ENCODE measurements at regions not wholly inside any gene's neighbourhood (a gene's known extent, or its start where the extent isn't known, plus 50 kb on each side); places are given as distances from the start of the nearest gene placed in this dataset.

GRCh38 chr3:178095522-178095921, 440.7 kb upstream of the KCNMB2 start:
- TF ChIP-seq CTCF (IDR thresholded peaks at IDR 0.05 in 4 of 5, conservative IDR thresholded peaks at IDR 0.05 in 1 of 5) = no peak
- no peak for TF ChIP-seq POLR2A (IDR thresholded peaks at IDR 0.05)
- no peak overlapping the region for H3K27ac ChIP-seq
- H3K9me3 ChIP-seq = no peaks in the 10 kb centered on the region
- in situ Hi-C loops (cut with MboI; ENCODE audit: low sequenced_read_pairs in 4 of 4) = no loop called here
- H3K4me1 ChIP-seq = no peaks in the 10 kb centered on the region
- no peak for DNase-seq
- no peak overlapping the region for H3K4me3 ChIP-seq
- ATAC-seq = no peak
- intact Hi-C loops (cut with DNase I; ENCODE audit: low total_unique reads) = no loop called here
- H3K36me3 ChIP-seq = no peaks in the 10 kb centered on the region
- H3K27me3 ChIP-seq = no peaks in the 10 kb centered on the region

- in situ Hi-C loops (cut with MboI; ENCODE audit: low sequenced_read_pairs in 4 of 4) (no loop called here), intact Hi-C loops (cut with DNase I; ENCODE audit: low total_unique reads) (no loop called here)
- Histone ChIP-seq H3K27me3 (no peaks in the 10 kb centered on the region), H3K27ac (no peak overlapping the region), H3K4me1 (no peaks in the 10 kb centered on the region), H3K4me3 (no peak overlapping the region), H3K36me3 (no peaks in the 10 kb centered on the region), H3K9me3 (no peaks in the 10 kb centered on the region)
- ATAC-seq = no peak
- TF ChIP-seq CTCF (IDR thresholded peaks at IDR 0.05 in 4 of 5, conservative IDR thresholded peaks at IDR 0.05 in 1 of 5) (no peak), POLR2A (IDR thresholded peaks at IDR 0.05) (no peak)
- DNase-seq = no peak
Observed at GRCh38 chr3:178096955-178097354, 439.3 kb upstream of the KCNMB2 start.

GRCh38 chr3:178097576-178097975, 438.7 kb upstream of the KCNMB2 start:
- intact Hi-C loops (cut with DNase I; ENCODE audit: low total_unique reads) (no loop called here), in situ Hi-C loops (cut with MboI; ENCODE audit: low sequenced_read_pairs in 4 of 4) (no loop called here)
- no peaks in the 10 kb centered on the region for H3K36me3 ChIP-seq
- no peak overlapping the region for H3K4me3 ChIP-seq
- TF ChIP-seq CTCF (IDR thresholded peaks at IDR 0.05 in 4 of 5, conservative IDR thresholded peaks at IDR 0.05 in 1 of 5) (no peak), POLR2A (IDR thresholded peaks at IDR 0.05) (no peak)
- peak; percentile 24 to 45 for DNase-seq
- H3K4me1 ChIP-seq = no peaks in the 10 kb centered on the region
- no peaks in the 10 kb centered on the region for H3K9me3 ChIP-seq
- H3K27me3 ChIP-seq = no peaks in the 10 kb centered on the region
- H3K27ac ChIP-seq = no peak overlapping the region
- ATAC-seq = peak; percentile 92 to 96

- intact Hi-C loops (cut with DNase I; ENCODE audit: low total_unique reads) (no loop called here), in situ Hi-C loops (cut with MboI; ENCODE audit: low sequenced_read_pairs in 4 of 4) (no loop called here)
- no peaks in the 10 kb centered on the region for H3K4me1 ChIP-seq
- no peak for ATAC-seq
- H3K27ac ChIP-seq = no peak overlapping the region
- TF ChIP-seq POLR2A (IDR thresholded peaks at IDR 0.05) (no peak), CTCF (IDR thresholded peaks at IDR 0.05 in 4 of 5, conservative IDR thresholded peaks at IDR 0.05 in 1 of 5) (no peak)
- DNase-seq = no peak
- H3K4me3 ChIP-seq = no peak overlapping the region
- H3K9me3 ChIP-seq = no peaks in the 10 kb centered on the region
- no peaks in the 10 kb centered on the region for H3K36me3 ChIP-seq
- no peaks in the 10 kb centered on the region for H3K27me3 ChIP-seq
Observed at GRCh38 chr3:178099274-178099673, 437.0 kb upstream of the KCNMB2 start.

GRCh38 chr3:178099862-178100261, 436.4 kb upstream of the KCNMB2 start:
- Histone ChIP-seq H3K27me3 (no peaks in the 10 kb centered on the region), H3K4me3 (no peak overlapping the region), H3K36me3 (no peaks in the 10 kb centered on the region), H3K27ac (no peak overlapping the region), H3K9me3 (no peaks in the 10 kb centered on the region), H3K4me1 (no peaks in the 10 kb centered on the region)
- no peak for DNase-seq
- intact Hi-C loops (cut with DNase I; ENCODE audit: low total_unique reads) (no loop called here), in situ Hi-C loops (cut with MboI; ENCODE audit: low sequenced_read_pairs in 4 of 4) (no loop called here)
- no peak for TF ChIP-seq POLR2A (IDR thresholded peaks at IDR 0.05)
- no peak for ATAC-seq
